ENCODE measurements at regions not wholly inside any gene's neighbourhood (a gene's known extent, or its start where the extent isn't known, plus 50 kb on each side); places are given as distances from the start of the nearest gene placed in this dataset.

- DNase-seq (ENCODE audit: low read depth in 3 of 3): no peak
Measured at GRCh38 chr12:107443320-107444090, 242.1 kb upstream of the PWP1 start.

- DNase-seq (ENCODE audit: low read depth in 3 of 3): no peak
Measured at GRCh38 chr12:107444771-107445170, 240.8 kb upstream of the PWP1 start.

GRCh38 chr12:107446476-107446875 is 239.1 kb upstream of the PWP1 start:
- no peak for DNase-seq (ENCODE audit: low read depth in 3 of 3)

GRCh38 chr12:107447336-107447735 is 238.3 kb upstream of the PWP1 start:
- no peak for DNase-seq (ENCODE audit: low read depth in 3 of 3)

GRCh38 chr12:107448198-107448597 is 237.4 kb upstream of the PWP1 start:
- DNase-seq (ENCODE audit: low read depth in 3 of 3): no peak

DNA sequence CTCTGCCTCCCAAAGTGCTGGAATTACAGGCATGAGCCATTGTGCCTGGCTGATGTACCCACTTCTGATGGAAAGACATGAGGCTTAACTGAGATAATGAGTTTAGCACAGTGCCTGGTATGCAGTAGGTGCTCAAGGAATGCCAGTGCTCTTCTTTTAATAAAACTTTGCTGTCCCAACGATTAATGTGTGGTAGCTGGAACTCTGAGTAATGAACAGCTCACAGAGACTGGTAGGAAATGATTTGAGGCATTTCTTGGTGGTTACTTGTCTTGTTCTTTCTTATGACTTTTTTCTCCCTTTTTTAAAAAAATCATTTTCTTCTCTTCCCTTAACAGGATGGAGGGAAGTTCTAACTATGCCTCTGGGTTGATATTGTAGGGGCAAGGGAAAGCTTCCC is 235.7 kb upstream of the PWP1 start:
- no peak for DNase-seq (ENCODE audit: low read depth in 3 of 3)

GRCh38 chr12:107450541-107450940 is 235.1 kb upstream of the PWP1 start:
- DNase-seq (ENCODE audit: low read depth in 3 of 3): no peak

GRCh38 chr12:107451246-107451645 is 234.4 kb upstream of the PWP1 start:
- no peak for DNase-seq (ENCODE audit: low read depth in 3 of 3)

DNA sequence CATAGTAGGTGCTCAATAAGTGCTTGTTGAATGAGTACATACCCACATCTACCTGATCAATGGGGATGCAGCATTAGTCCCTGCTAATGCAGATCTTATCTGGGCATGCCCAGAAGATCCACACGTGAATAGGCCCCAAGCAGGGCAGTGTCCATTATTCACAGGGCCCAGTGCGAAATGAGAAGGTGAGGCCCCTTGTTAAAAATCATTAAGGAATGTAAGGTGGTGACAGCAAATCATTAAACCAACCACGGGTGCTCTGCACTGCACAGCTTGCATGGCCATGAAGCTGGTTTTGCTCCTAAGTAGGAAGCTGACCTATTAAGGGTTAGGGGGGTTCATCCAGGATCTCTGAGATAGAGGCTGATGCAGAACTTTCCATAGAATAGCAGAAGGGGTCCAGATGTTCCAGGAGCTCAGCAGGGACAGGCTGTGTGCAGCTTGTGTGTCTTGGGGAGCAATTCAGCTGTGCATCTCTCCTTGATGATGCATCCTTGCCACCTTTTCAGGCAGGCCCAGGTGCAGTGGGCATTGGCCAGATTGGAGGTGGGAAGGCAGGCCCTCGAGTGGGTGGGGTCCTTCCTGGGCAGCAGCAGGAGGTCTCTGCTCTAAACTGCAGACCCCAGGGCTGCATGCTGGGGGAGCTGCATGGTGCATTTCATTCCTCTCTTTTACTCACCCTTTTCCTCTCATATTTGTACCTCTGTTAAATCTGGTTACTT is 231.3 kb upstream of the PWP1 start:
- DNase-seq (ENCODE audit: low read depth in 3 of 3): no peak

DNA sequence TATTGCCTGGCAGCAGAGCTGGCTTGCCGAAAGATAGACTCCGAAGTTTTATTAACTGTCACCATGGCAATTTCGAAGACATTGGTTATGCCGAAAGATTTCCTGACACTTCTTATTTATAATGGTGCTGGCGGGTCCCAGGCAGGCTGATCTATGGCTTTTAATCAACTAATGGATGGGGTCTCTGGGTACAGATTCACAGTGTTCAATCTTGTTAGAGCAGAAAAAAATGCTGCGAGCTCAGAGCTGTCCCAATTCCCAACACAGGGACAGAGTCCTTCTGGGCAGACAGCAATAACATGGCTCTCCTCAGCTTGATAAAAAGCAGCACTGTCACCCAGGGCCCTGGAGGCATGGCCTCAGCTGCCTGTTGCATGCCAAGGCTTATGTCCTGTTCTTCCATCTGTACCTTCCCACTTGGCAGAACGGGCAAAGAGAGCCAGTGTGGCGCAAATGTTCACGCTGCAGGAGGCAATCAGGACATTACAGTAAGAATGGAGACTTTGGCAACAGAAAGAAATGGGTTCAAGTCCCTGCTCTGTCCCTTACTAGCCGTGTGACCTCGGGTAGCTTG is 228.2 kb upstream of the PWP1 start:
- no peak for DNase-seq (ENCODE audit: low read depth in 3 of 3)

- no peak for DNase-seq (ENCODE audit: low read depth in 3 of 3)
Measured at GRCh38 chr12:107458163-107458562, 227.4 kb upstream of the PWP1 start.

GRCh38 chr12:107458990-107459389 is 226.6 kb upstream of the PWP1 start:
- DNase-seq (ENCODE audit: low read depth in 3 of 3): no peak

DNA sequence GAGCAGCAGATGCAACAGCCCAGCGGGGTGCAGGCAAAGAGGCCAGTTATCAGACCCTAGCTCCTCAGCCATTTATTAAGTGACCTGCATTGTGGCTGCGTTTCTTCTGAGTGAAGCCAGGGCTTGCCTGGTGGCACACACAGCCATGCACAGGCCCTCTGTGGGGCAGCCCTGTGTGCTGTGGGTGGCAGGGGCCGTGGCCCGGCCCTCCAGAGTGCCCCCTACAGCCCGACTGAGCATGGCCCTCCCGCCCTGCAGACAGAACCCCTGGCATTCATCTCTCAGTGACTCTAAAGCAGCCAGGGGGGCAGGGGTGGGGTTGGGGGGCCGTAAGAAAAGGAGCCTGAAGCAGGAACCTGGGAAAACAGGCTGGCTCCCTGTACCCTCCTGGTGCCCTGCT is 226.0 kb upstream of the PWP1 start:
- DNase-seq (ENCODE audit: low read depth in 3 of 3): no peak

DNA sequence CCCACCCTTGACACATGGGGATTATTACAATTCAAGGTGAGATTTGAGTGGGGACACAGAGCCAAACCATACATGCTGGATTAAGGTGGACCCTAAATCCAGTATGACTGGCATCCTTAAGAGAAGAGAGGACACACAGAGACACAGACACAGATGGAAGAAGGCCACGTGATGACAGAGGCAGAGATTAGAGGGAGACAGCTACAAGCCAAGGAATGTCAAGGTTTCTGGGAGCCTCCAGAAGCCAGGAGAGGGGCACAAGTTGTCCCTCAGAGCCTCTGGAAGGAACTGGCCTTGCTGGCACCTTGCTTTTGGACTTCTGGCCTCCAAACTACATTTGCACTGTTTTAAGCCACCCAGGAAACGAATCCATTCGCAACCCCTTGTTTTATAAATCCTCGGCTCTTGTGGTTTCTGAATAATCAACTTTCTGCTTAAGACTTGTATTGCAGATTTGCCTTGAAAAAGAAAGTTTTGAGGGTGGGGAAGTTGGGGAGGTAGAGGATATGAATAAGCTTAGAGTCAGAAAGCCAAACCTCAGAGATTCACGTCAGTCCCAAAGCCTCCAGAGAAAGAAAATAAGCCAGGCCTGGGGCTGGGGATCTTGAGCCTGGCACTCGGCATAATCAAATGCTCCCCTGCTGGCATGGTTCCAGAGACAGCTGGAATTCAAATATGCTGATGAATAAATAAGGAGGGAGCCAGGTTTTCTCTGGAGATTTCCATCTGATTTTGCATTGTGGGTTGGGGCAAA is 224.2 kb upstream of the PWP1 start:
- DNase-seq (ENCODE audit: low read depth in 3 of 3): no peak

- DNase-seq (ENCODE audit: low read depth in 3 of 3): no peak
Measured at GRCh38 chr12:107462428-107463332, 222.9 kb upstream of the PWP1 start.

GRCh38 chr12:107464644-107465043 is 221.0 kb upstream of the PWP1 start:
- DNase-seq (ENCODE audit: low read depth in 3 of 3): no peak

DNA sequence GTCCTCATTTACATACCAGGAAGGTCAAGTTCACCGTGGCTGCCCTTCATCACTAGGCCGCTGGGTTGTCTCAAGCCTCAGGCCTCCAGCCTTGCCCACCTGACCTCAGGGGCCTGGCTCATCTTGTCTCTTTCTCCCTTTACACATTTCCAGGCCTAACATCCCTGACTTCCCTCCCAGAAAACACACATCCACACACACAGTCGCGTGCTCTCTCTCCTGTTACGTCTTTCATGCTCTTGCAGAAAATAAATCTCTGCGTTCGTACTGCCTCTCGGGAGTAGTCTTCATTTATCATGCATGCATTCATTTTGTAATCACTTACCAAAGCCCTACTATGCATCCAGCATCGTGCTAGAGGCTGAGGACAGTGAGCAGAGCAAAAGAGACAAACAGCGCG is 220.0 kb upstream of the PWP1 start:
- no peak for DNase-seq (ENCODE audit: low read depth in 3 of 3)

DNA sequence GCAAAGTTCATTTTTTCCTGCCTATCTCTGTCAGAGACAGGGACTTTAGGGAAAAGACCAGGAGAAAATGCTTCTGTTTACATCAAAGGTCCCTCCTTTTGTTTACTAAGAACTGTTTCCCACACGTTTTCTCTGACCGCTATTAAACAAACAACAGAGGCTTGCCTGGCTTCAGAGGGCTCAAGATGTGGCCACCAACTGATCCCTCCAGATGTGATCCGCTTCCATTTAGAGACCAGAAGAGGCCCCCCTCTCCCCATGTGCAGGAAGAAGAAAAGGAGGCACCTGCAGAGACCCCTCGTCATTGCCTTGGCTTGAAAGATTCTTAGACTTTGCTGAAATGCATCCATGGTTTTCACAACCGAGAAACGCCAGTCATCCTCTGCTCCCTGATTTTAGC is 217.9 kb upstream of the PWP1 start:
- no peak for DNase-seq (ENCODE audit: low read depth in 3 of 3)

DNA sequence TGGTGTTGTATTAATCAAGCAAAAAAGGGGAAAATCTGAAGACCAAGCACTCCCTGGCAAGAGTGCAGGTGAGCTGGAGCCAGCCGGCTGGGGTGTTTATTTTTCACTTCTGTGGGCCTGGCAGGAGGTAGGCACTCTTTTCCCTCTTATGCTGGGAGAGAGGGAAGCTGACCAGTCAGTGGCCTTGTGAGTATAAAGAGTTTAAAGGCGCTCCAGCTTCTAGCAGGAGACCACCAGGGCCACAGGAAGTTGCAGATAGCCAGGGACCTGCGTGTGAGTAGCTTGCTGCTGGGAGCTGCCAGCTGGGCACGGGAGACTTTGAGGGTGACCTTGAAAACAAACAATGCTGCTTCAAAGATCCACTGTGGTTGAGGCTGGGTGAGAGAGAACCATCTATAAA is 217.4 kb upstream of the PWP1 start:
- DNase-seq (ENCODE audit: low read depth in 3 of 3): no peak

DNA sequence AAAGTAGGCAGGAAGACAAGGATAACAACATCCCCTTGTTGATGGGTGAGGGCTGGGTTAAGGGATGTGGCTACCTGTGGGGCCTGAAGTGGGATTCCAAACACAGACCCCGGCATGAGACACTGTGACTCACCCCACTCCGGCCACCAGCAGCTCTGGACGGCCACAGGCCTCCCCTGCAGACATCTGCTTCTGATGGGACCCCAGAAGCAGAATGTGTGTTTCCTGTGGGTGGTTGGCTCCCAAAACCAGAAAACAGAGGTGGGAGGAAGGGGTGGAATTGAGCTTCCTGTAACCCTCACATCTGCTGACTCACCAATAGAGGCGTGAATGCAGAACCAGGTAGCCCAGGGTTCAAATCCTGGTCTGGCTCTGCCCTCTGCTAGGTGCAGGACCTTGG is 216.6 kb upstream of the PWP1 start:
- no peak for DNase-seq (ENCODE audit: low read depth in 3 of 3)

- no peak for DNase-seq (ENCODE audit: low read depth in 3 of 3)
Measured at GRCh38 chr12:107470645-107471044, 215.0 kb upstream of the PWP1 start.

All from stimulated activated CD4-positive, alpha-beta T cell treated with anti-CD3 and anti-CD28 coated beads, TNF-alpha, amount 100 ng/mL, for 48 hours (primary cell).